Endothelial cell of umbilical vein (primary cell): ENCODE measurements at regions not wholly inside any gene's neighbourhood (a gene's known extent, or its start where the extent isn't known, plus 50 kb on each side); places are given as distances from the start of the nearest gene placed in this dataset.

Experiments
- BruUV-seq: library from RNA; stranded (reverse); fragments of 400-500 nt; replicated peaks from 2 replicates; lab custom pipeline; 2021; lab: Mats Ljungman, UMichigan
- CTCF ChIA-PET: fragments of 300-600, 350-600 bp; sonication (Branson Sonifier 250); formaldehyde crosslinking; loops from one replicate; lab custom pipeline; 2021; ENCODE audit warnings: antibody characterized with exemption, inconsistent platforms; lab: Charles Lee
- POLR2A ChIA-PET: fragments of 300-600, 350-600 bp; sonication (Branson Sonifier 250); formaldehyde crosslinking; loops from one replicate; lab custom pipeline; 2021; ENCODE audit warnings: antibody characterized with exemption, inconsistent platforms; lab: Charles Lee
- DNase-seq: peaks from one replicate; pipeline ENCODE4 v3.0.0-alpha.2; 2011; ENCODE audit warnings: low read depth, low spot score
- FAIRE-seq: peaks from 2 replicates; lab custom pipeline; 2011; peaks lifted over from hg19 to GRCh38; lab: Jason Lieb, UNC
- H2AFZ ChIP-seq: 2 replicates; pipeline ENCODE4 v1.6.0; 2012; ENCODE audit warnings: low read depth, low read length, control low read depth, inconsistent platforms
- H3K27ac ChIP-seq: 2 replicates; pipeline ENCODE4 v1.5.1; 2011; ENCODE audit warnings: low read depth, mild to moderate bottlenecking, control low read depth, low read length, moderate library complexity; ENCODE audit not compliant: insufficient read depth
- H3K27me3 ChIP-seq, 2 experiments: 2 replicates each; pipeline versions ENCODE4 v1.6.0 to v1.6.1; 2011; ENCODE audit warnings: low read length in 2 of 2, mixed read lengths in 1 of 2; ENCODE audit not compliant: control insufficient read depth in 2 of 2, insufficient read depth in 2 of 2
- H3K36me3 ChIP-seq, 2 experiments: 2 replicates in 1 of 2; 3 replicates in 1 of 2; pipeline ENCODE4 v1.5.1; 2011; ENCODE audit warnings: low read length in 2 of 2, mild to moderate bottlenecking in 1 of 2, moderate library complexity in 1 of 2; ENCODE audit not compliant: control insufficient read depth in 2 of 2, insufficient read depth in 2 of 2; ENCODE audit errors: extremely low read depth in 1 of 2
- H3K4me1 ChIP-seq: 3 replicates; pipeline ENCODE4 v1.5.1; 2011; ENCODE audit warnings: mild to moderate bottlenecking, low read length; ENCODE audit not compliant: control insufficient read depth, insufficient read depth; ENCODE audit errors: extremely low read depth
- H3K4me2 ChIP-seq: 2 replicates; pipeline ENCODE4 v1.6.1; 2011; ENCODE audit warnings: low read length, control low read depth, mixed read lengths; ENCODE audit not compliant: insufficient read depth
- H3K4me3 ChIP-seq, 3 experiments: fragments of 200-600 bp in 1 of 3; sonication (generic), shearing (Covaris generic) in 1 of 3; replicated peaks in 1 of 3; 2 replicates each; pipeline ENCODE4 v1.5.1; 2011 to 2016; ENCODE audit warnings: control low read depth in 3 of 3, low read length in 3 of 3, mild to moderate bottlenecking in 2 of 3, inconsistent platforms in 1 of 3, low read depth in 1 of 3, moderate library complexity in 1 of 3; ENCODE audit not compliant: insufficient read depth in 1 of 3
- H3K79me2 ChIP-seq: 2 replicates; pipeline ENCODE4 v1.6.0; 2012; ENCODE audit warnings: low read length, inconsistent platforms; ENCODE audit not compliant: control insufficient read depth, insufficient read depth
- H3K9ac ChIP-seq: replicated peaks from 2 replicates; pipeline ENCODE3; 2011; ENCODE audit warnings: low read length, control low read depth; ENCODE audit not compliant: insufficient read depth; ENCODE audit errors: extremely low read depth
- H3K9me1 ChIP-seq: replicated peaks from 3 replicates; pipeline ENCODE4 v1.6.0; 2011; ENCODE audit warnings: mild to moderate bottlenecking, low read length; ENCODE audit not compliant: control insufficient read depth, insufficient read depth; ENCODE audit errors: extremely low read depth
- H3K9me3 ChIP-seq: replicated peaks from 2 replicates; pipeline ENCODE4 v1.5.1; 2012; ENCODE audit warnings: low read length, inconsistent platforms; ENCODE audit not compliant: control insufficient read depth, insufficient read depth
- H4K20me1 ChIP-seq: replicated peaks from 2 replicates; pipeline ENCODE3; 2011; ENCODE audit warnings: mild to moderate bottlenecking, low read length; ENCODE audit not compliant: control insufficient read depth, insufficient read depth; ENCODE audit errors: extremely low read depth
- CTCF ChIP-seq, 2 donors: IDR thresholded peaks; 1 replicate in 1 of 2; 2 replicates in 1 of 2; pipeline ENCODE4 v1.5.1; 2011; ENCODE audit warnings: low read length in 2 of 2, mild to moderate bottlenecking in 2 of 2, moderate library complexity in 2 of 2, control low read depth in 1 of 2, inconsistent platforms in 1 of 2, low read depth in 1 of 2; ENCODE audit not compliant: insufficient read depth in 1 of 2; ENCODE audit errors: extremely low read depth in 1 of 2
- EZH2 ChIP-seq: IDR thresholded peaks from 2 replicates; pipeline ENCODE4 v1.6.1; 2012; ENCODE audit warnings: borderline replicate concordance, low read depth, mild to moderate bottlenecking, moderate library complexity, low read length, inconsistent platforms; ENCODE audit not compliant: severe bottlenecking
- FOS ChIP-seq: IDR thresholded peaks from 2 replicates; pipeline ENCODE4 v1.6.1; 2011; ENCODE audit warnings: mild to moderate bottlenecking, low read length, moderate library complexity, borderline replicate concordance; ENCODE audit not compliant: insufficient read depth
- GATA2 ChIP-seq: IDR thresholded peaks from 2 replicates; pipeline ENCODE4 v1.7.0; 2011; ENCODE audit warnings: low read depth, mild to moderate bottlenecking, moderate library complexity, mixed read lengths, low read length; ENCODE audit not compliant: insufficient read length, insufficient read depth
- JUN ChIP-seq: IDR thresholded peaks from 2 replicates; pipeline ENCODE4 v1.6.1; 2011; ENCODE audit warnings: borderline replicate concordance, low read depth; ENCODE audit not compliant: insufficient read length, insufficient read depth
- MAX ChIP-seq: IDR thresholded peaks from 2 replicates; pipeline ENCODE4 v1.6.1; 2011; ENCODE audit not compliant: insufficient read depth, insufficient read length
- MYC ChIP-seq: IDR thresholded peaks from one replicate; pipeline ENCODE4 v1.6.1; 2011; ENCODE audit warnings: mild to moderate bottlenecking, low read depth, low read length
- POLR2A ChIP-seq: IDR thresholded peaks from 2 replicates; pipeline ENCODE4 v1.6.1; 2012; ENCODE audit warnings: low read depth, mild to moderate bottlenecking, control low read depth, low read length
- POLR2AphosphoS5 ChIP-seq: IDR thresholded peaks from 2 replicates; pipeline ENCODE4 v1.6.1; 2012; ENCODE audit warnings: low read depth, mild to moderate bottlenecking, control low read depth, low read length, moderate library complexity; ENCODE audit not compliant: insufficient read depth
- dilution Hi-C: fragments of 300-500 bp; cut with MboI; formaldehyde crosslinking; loops from one replicate; pipeline ENCODE4 v1.15.0; 2019; ENCODE audit warnings: low sequenced_read_pairs; ENCODE audit not compliant: extremely low pct_ligation_motif_present
- intact Hi-C: fragments of 100-400 bp; cut with micrococcal nuclease; formaldehyde crosslinking; loops from one replicate; pipeline ENCODE4 v1.10.0; 2022

GRCh38 chr4:104404361-104404760 lies 90.3 kb downstream of the CXXC4 start:
- Histone ChIP-seq H3K27ac (no peak overlapping the region), H4K20me1 (no peaks in the 10 kb centered on the region), H3K4me3 (no peak overlapping the region), H3K4me2 (no peak overlapping the region), H3K27me3 (no peaks in the 10 kb centered on the region), H3K4me1 (no peaks in the 10 kb centered on the region), H3K79me2 (no peaks in the 10 kb centered on the region), H3K9me1 (no peaks in the 10 kb centered on the region), H3K9me3 (no peaks in the 10 kb centered on the region), H3K36me3 (no peaks in the 10 kb centered on the region), H3K9ac (no peak overlapping the region), H2AFZ (no peak overlapping the region)
- ChIA-PET CTCF (no interaction called here), POLR2A (no interaction called here)
- FAIRE-seq, result no peak
- intact Hi-C loops, result no loop called here
- no peak for DNase-seq
- TF ChIP-seq EZH2 (no peak), GATA2 (no peak), MAX (no peak)
- dilution Hi-C loops, result no loop called here
- BruUV-seq, result no TSS peak

GRCh38 chr4:104395168-104395614 lies 99.5 kb downstream of the CXXC4 start:
- intact Hi-C loops, result no loop called here
- no TSS peak for BruUV-seq
- Histone ChIP-seq H3K4me3 (no peak overlapping the region), H4K20me1 (no peaks in the 10 kb centered on the region), H3K4me2 (no peak overlapping the region), H3K27ac (no peak overlapping the region), H3K9me1 (no peaks in the 10 kb centered on the region), H3K4me1 (no peaks in the 10 kb centered on the region), H3K27me3 (no peaks in the 10 kb centered on the region), H2AFZ (no peak overlapping the region), H3K9me3 (peaks cover 2% of the 10 kb centered on the region), H3K36me3 (no peaks in the 10 kb centered on the region), H3K79me2 (no peaks in the 10 kb centered on the region), H3K9ac (no peak overlapping the region)
- TF ChIP-seq FOS, result no peak
- no peak for TF ChIP-seq POLR2A
- no peak for TF ChIP-seq GATA2
- no peak for TF ChIP-seq MAX
- TF ChIP-seq MYC, result no peak
- no peak for TF ChIP-seq CTCF (IDR thresholded peaks at IDR 0.05; ENCODE audit: extremely low read depth in 1 of 2, insufficient read depth in 1 of 2, low read depth in 1 of 2, low read length in 2 of 2)
- TF ChIP-seq POLR2AphosphoS5, result no peak
- no peak for TF ChIP-seq JUN
- TF ChIP-seq EZH2, result no peak
- ChIA-PET POLR2A (no interaction called here), CTCF (no interaction called here)
- FAIRE-seq (no peak), DNase-seq (no peak)
- dilution Hi-C loops, result no loop called here
